GM10266 (cell line): ENCODE measurements at regions not wholly inside any gene's neighbourhood (a gene's known extent, or its start where the extent isn't known, plus 50 kb on each side); places are given as distances from the start of the nearest gene placed in this dataset.

Source experiments
- DNase-seq: peaks from one replicate; pipeline ENCODE4 v3.0.0; 2012; ENCODE audit errors: extremely low spot score
- CTCF ChIP-seq: IDR thresholded peaks from 2 replicates; pipeline ENCODE4 v1.5.1; 2012; ENCODE audit warnings: mild to moderate bottlenecking, low read depth; ENCODE audit not compliant: control insufficient read depth, insufficient read depth; ENCODE audit errors: missing control alignments

- DNase-seq, result no peak
- no peak for TF ChIP-seq CTCF
These were observed 113.6 kb downstream of the TPRA1 start for GRCh38 chr3:127476936-127477335.

- DNase-seq, result no peak
These were observed 114.4 kb downstream of the TPRA1 start for GRCh38 chr3:127475975-127476705.

GRCh38 chr3:127475391-127475790 is 115.1 kb downstream of the TPRA1 start:
- DNase-seq, result no peak
- TF ChIP-seq CTCF, result no peak

More at GRCh38 chr3:127475975-127476705, 114.4 kb downstream of the TPRA1 start:
- no peak for TF ChIP-seq CTCF

- TF ChIP-seq CTCF, result peak; percentile 40
- no peak for DNase-seq
These were observed 117.1 kb downstream of the TPRA1 start for GRCh38 chr3:127473244-127474024.

GRCh38 chr3:127472506-127472905 is 118.0 kb downstream of the TPRA1 start:
- DNase-seq, result no peak

GRCh38 chr3:127471142-127471541 is 119.4 kb downstream of the TPRA1 start:
- no peak for DNase-seq
- TF ChIP-seq CTCF, result no peak

More at GRCh38 chr3:127472506-127472905, 118.0 kb downstream of the TPRA1 start:
- no peak for TF ChIP-seq CTCF

GRCh38 chr3:127469760-127470159 is 120.8 kb downstream of the TPRA1 start:
- DNase-seq, result no peak

More at GRCh38 chr3:127469760-127470159, 120.8 kb downstream of the TPRA1 start:
- TF ChIP-seq CTCF, result no peak
